Liver (tissue), 3 donors: ENCODE measurements at regions not wholly inside any gene's neighbourhood (a gene's known extent, or its start where the extent isn't known, plus 50 kb on each side); places are given as distances from the start of the nearest gene placed in this dataset.

Source experiments
- ATF3 ChIP-seq: IDR thresholded peaks from 2 replicates; pipeline ENCODE4 v1.6.1; 2016; ENCODE audit warnings: antibody characterized with exemption
- CTCF ChIP-seq: fragments of 150-350 bp; IDR thresholded peaks from 2 replicates; pipeline ENCODE4 v1.5.1; 2017; ENCODE audit warnings: improper control_type of control experiment, low read depth, low read length; ENCODE audit not compliant: missing input control
- FOXA1 ChIP-seq: IDR thresholded peaks from 2 replicates; pipeline ENCODE4 v1.6.1; 2016; ENCODE audit warnings: antibody characterized with exemption
- JUND ChIP-seq, 2 donors: IDR thresholded peaks; 2 replicates each; pipeline ENCODE4 v1.6.1; 2016; ENCODE audit warnings: antibody characterized with exemption in 2 of 2
- MAX ChIP-seq: IDR thresholded peaks from 2 replicates; pipeline ENCODE4 v1.6.1; 2016; ENCODE audit warnings: antibody characterized with exemption
- RAD21 ChIP-seq, 2 donors: IDR thresholded peaks; 2 replicates each; pipeline ENCODE4 v1.6.1; 2016; ENCODE audit warnings: antibody characterized with exemption in 2 of 2, mild to moderate bottlenecking in 2 of 2
- RXRA ChIP-seq, 2 donors: IDR thresholded peaks; 2 replicates each; pipeline ENCODE4 v1.6.1; 2017 to 2018; ENCODE audit warnings: antibody characterized with exemption in 2 of 2, mild to moderate bottlenecking in 1 of 2
- SP1 ChIP-seq: IDR thresholded peaks from 2 replicates; pipeline ENCODE4 v1.6.1; 2018; ENCODE audit warnings: antibody characterized with exemption, mild to moderate bottlenecking
- TAF1 ChIP-seq: conservative IDR thresholded peaks from 2 replicates; pipeline ENCODE4 v1.6.1; 2016; ENCODE audit warnings: antibody characterized with exemption, mild to moderate bottlenecking
- donor health status: healthy.
- donor health status: healthy.

- TF ChIP-seq FOXA1 = no peak
- no peak for TF ChIP-seq SP1
- TF ChIP-seq CTCF = no peak
- TF ChIP-seq MAX = no peak
- TF ChIP-seq RXRA (IDR thresholded peaks at IDR 0.05) = no peak
- no peak for TF ChIP-seq JUND (IDR thresholded peaks at IDR 0.05)
- TF ChIP-seq TAF1 = no peak
- TF ChIP-seq ATF3 = no peak
- TF ChIP-seq RAD21 (IDR thresholded peaks at IDR 0.05) = no peak
These were observed 410.6 kb upstream of the UBE2E2 start for GRCh38 chr3:22792533-22792932.
